ENCODE measurements at regions not wholly inside any gene's neighbourhood (a gene's known extent, or its start where the extent isn't known, plus 50 kb on each side); places are given as distances from the start of the nearest gene placed in this dataset.

- DNase-seq (ENCODE audit: low spot score): no peak
These were observed 490.5 kb downstream of the TCERG1L start for GRCh38 chr10:130820880-130821482.

GRCh38 chr10:130824230-130825014 is 487.1 kb downstream of the TCERG1L start:
- no peak for DNase-seq (ENCODE audit: low spot score)

GRCh38 chr10:130833596-130833995 is 477.9 kb downstream of the TCERG1L start:
- DNase-seq (ENCODE audit: low spot score): no peak

GRCh38 chr10:130834170-130834569 is 477.4 kb downstream of the TCERG1L start:
- no peak for DNase-seq (ENCODE audit: low spot score)

GRCh38 chr10:130834573-130834972 is 476.9 kb downstream of the TCERG1L start:
- no peak for DNase-seq (ENCODE audit: low spot score)

GRCh38 chr10:130835068-130835467 is 476.5 kb downstream of the TCERG1L start:
- DNase-seq (ENCODE audit: low spot score): no peak

GRCh38 chr10:130836344-130836743 is 475.2 kb downstream of the TCERG1L start:
- no peak for DNase-seq (ENCODE audit: low spot score)

- no peak for DNase-seq (ENCODE audit: low spot score)
These were observed 468.4 kb downstream of the TCERG1L start for GRCh38 chr10:130843051-130843653.

- no peak for DNase-seq (ENCODE audit: low spot score)
These were observed 467.2 kb downstream of the TCERG1L start for GRCh38 chr10:130844310-130844709.

GRCh38 chr10:130847170-130847569 is 464.4 kb downstream of the TCERG1L start:
- DNase-seq (ENCODE audit: low spot score): no peak

GRCh38 chr10:130848855-130849254 is 462.7 kb downstream of the TCERG1L start:
- DNase-seq (ENCODE audit: low spot score): no peak

GRCh38 chr10:130854151-130854550 is 457.4 kb downstream of the TCERG1L start:
- DNase-seq (ENCODE audit: low spot score): no peak

- no peak for DNase-seq (ENCODE audit: low spot score)
These were observed 453.8 kb downstream of the TCERG1L start for GRCh38 chr10:130857631-130858295.

GRCh38 chr10:130858626-130859025 is 452.9 kb downstream of the TCERG1L start:
- no peak for DNase-seq (ENCODE audit: low spot score)

GRCh38 chr10:130859427-130859826 is 452.1 kb downstream of the TCERG1L start:
- DNase-seq (ENCODE audit: low spot score): no peak

- no peak for DNase-seq (ENCODE audit: low spot score)
These were observed 449.4 kb downstream of the TCERG1L start for GRCh38 chr10:130862122-130862521.

GRCh38 chr10:130862626-130863025 is 448.9 kb downstream of the TCERG1L start:
- no peak for DNase-seq (ENCODE audit: low spot score)

- no peak for DNase-seq (ENCODE audit: low spot score)
These were observed 448.5 kb downstream of the TCERG1L start for GRCh38 chr10:130863044-130863443.

- DNase-seq (ENCODE audit: low spot score): no peak
These were observed 446.3 kb downstream of the TCERG1L start for GRCh38 chr10:130864961-130865818.

- DNase-seq (ENCODE audit: low spot score): no peak
These were observed 444.7 kb downstream of the TCERG1L start for GRCh38 chr10:130866857-130867256.

- DNase-seq (ENCODE audit: low spot score): no peak
These were observed 443.9 kb downstream of the TCERG1L start for GRCh38 chr10:130867446-130868194.

Measured in LoVo (cell line).